Naive B cell (primary cell): ENCODE measurements at regions not wholly inside any gene's neighbourhood (a gene's known extent, or its start where the extent isn't known, plus 50 kb on each side); places are given as distances from the start of the nearest gene placed in this dataset.

ENCODE experiments used
- ATAC-seq, 2 donors: fragments of 150-1000 bp; cut with Tn5 transposase; 2 replicates each; pipeline ENCODE4 v1.10.0; 2021; ENCODE audit warnings: low read depth in 2 of 2, mild to moderate bottlenecking in 2 of 2, moderate library complexity in 2 of 2
- DNase-seq: peaks from one replicate; pipeline ENCODE4 v3.0.0; 2022
- H3K27ac Mint-ChIP-seq, 6 donors: one replicate each; pipeline ENCODE4 v1.8.0; 2020 to 2022; ENCODE audit warnings: mild to moderate bottlenecking in 6 of 6, mixed read lengths in 6 of 6, moderate library complexity in 5 of 6, inconsistent platforms in 2 of 6
- H3K27me3 Mint-ChIP-seq, 3 donors: one replicate each; pipeline ENCODE4 v1.8.0; 2021 to 2022; ENCODE audit warnings: mixed read lengths in 3 of 3, mild to moderate bottlenecking in 1 of 3
- H3K36me3 Mint-ChIP-seq, 2 donors: one replicate each; pipeline ENCODE4 v1.8.0; 2020 to 2022; ENCODE audit warnings: mixed read lengths in 2 of 2, inconsistent platforms in 1 of 2, mild to moderate bottlenecking in 1 of 2
- H3K4me1 Mint-ChIP-seq, 3 donors: one replicate each; pipeline ENCODE4 v1.8.0; 2020 to 2022; ENCODE audit warnings: mixed read lengths in 3 of 3, inconsistent platforms in 1 of 3, mild to moderate bottlenecking in 1 of 3, moderate library complexity in 1 of 3
- H3K4me3 Mint-ChIP-seq, 8 donors: one replicate each; pipeline ENCODE4 v1.8.0; 2020 to 2022; ENCODE audit warnings: mild to moderate bottlenecking in 8 of 8, mixed read lengths in 8 of 8, moderate library complexity in 8 of 8, inconsistent platforms in 2 of 8
- H3K9me3 Mint-ChIP-seq, 7 donors: one replicate each; pipeline ENCODE4 v1.8.0; 2020 to 2022; ENCODE audit warnings: mixed read lengths in 7 of 7, mild to moderate bottlenecking in 5 of 7, inconsistent platforms in 2 of 7, moderate library complexity in 1 of 7

DNA sequence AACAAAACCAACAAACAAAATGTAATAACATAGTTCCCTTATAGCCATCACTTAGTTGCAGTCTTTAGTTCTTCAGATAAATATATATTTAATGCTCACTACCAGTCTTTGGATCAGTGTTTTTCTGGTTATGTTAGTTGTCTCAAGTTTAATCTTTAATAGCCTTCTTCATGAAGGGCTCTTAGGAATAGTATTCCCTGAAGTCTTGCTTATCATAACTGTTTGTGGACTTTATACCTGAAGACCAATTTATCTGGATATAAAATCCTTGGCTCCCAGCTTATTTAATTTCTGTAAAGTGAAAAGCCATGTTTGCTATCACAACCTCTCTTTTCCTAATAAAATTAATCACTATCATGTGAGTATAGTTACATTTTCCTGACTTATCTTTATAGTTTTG, 379.7 kb downstream of the ARL6IP6 start:
- H3K4me1 Mint-ChIP-seq, result no peaks in the 10 kb centered on the region
- DNase-seq (no peak), ATAC-seq (no peak)
- no peaks in the 10 kb centered on the region for H3K27me3 Mint-ChIP-seq
- H3K36me3 Mint-ChIP-seq, result no peaks in the 10 kb centered on the region
- no peak overlapping the region for H3K4me3 Mint-ChIP-seq
- H3K27ac Mint-ChIP-seq, result no peak overlapping the region
- H3K9me3 Mint-ChIP-seq, result peaks cover 0 to 3% (median 0%) of the 10 kb centered on the region in 7 donors

GRCh38 chr2:153096272-153096671, 377.9 kb downstream of the ARL6IP6 start:
- H3K36me3 Mint-ChIP-seq, result no peaks in the 10 kb centered on the region
- no peak overlapping the region for H3K27ac Mint-ChIP-seq
- no peaks in the 10 kb centered on the region for H3K4me1 Mint-ChIP-seq
- no peak overlapping the region for H3K4me3 Mint-ChIP-seq
- no peak for ATAC-seq
- no peaks in the 10 kb centered on the region for H3K27me3 Mint-ChIP-seq
- no peak for DNase-seq
- peaks cover 0 to 8% (median 4%) of the 10 kb centered on the region in 7 donors for H3K9me3 Mint-ChIP-seq

- no peaks in the 10 kb centered on the region for H3K4me1 Mint-ChIP-seq
- no peak for ATAC-seq
- DNase-seq, result no peak
Measured at GRCh38 chr2:153091344-153091743, 372.9 kb downstream of the ARL6IP6 start.

GRCh38 chr2:153079315-153079714, 360.9 kb downstream of the ARL6IP6 start:
- DNase-seq, result no peak
- no peaks in the 10 kb centered on the region for H3K27me3 Mint-ChIP-seq
- no peak overlapping the region for H3K27ac Mint-ChIP-seq
- no peaks in the 10 kb centered on the region for H3K36me3 Mint-ChIP-seq
- H3K9me3 Mint-ChIP-seq, result peaks cover 0 to 3% (median 0%) of the 10 kb centered on the region in 7 donors
- no peaks in the 10 kb centered on the region for H3K4me1 Mint-ChIP-seq
- ATAC-seq, result no peak
- no peak overlapping the region for H3K4me3 Mint-ChIP-seq

More at GRCh38 chr2:153091344-153091743, 372.9 kb downstream of the ARL6IP6 start:
- no peak overlapping the region for H3K27ac Mint-ChIP-seq
- H3K4me3 Mint-ChIP-seq, result no peak overlapping the region
- peaks cover 0 to 12% (median 9%) of the 10 kb centered on the region in 7 donors for H3K9me3 Mint-ChIP-seq
- no peaks in the 10 kb centered on the region for H3K36me3 Mint-ChIP-seq
- no peaks in the 10 kb centered on the region for H3K27me3 Mint-ChIP-seq

- H3K9me3 Mint-ChIP-seq, result peaks cover 0 to 3% (median 0%) of the 10 kb centered on the region in 7 donors
- no peaks in the 10 kb centered on the region for H3K4me1 Mint-ChIP-seq
- ATAC-seq (no peak), DNase-seq (no peak)
- no peaks in the 10 kb centered on the region for H3K27me3 Mint-ChIP-seq
- no peak overlapping the region for H3K27ac Mint-ChIP-seq
- no peaks in the 10 kb centered on the region for H3K36me3 Mint-ChIP-seq
- no peak overlapping the region for H3K4me3 Mint-ChIP-seq
Measured at GRCh38 chr2:153077311-153077710, 358.9 kb downstream of the ARL6IP6 start.

DNA sequence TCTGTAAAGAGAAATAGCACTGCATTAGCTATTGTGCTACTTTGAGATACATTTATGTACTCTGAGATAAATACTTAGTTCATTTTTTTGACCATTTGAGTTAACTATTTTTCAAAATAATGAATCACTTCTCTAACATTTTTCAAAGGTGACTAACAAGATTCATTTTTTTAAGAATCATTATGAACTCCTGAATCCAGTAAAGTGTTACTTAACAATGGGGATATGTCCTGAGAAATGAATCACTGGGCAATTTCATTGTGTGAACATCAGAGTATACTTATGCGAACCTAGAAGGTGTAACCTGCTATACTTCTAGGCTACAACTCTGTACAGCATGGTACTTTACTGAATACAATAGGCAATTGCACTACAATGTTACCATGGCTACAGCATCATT, 355.8 kb downstream of the ARL6IP6 start:
- DNase-seq, result no peak
- H3K4me1 Mint-ChIP-seq, result no peaks in the 10 kb centered on the region
- no peak overlapping the region for H3K27ac Mint-ChIP-seq
- no peaks in the 10 kb centered on the region for H3K27me3 Mint-ChIP-seq
- H3K4me3 Mint-ChIP-seq, result no peak overlapping the region
- peaks cover 0 to 2% (median 0%) of the 10 kb centered on the region in 7 donors for H3K9me3 Mint-ChIP-seq
- ATAC-seq, result no peak
- H3K36me3 Mint-ChIP-seq, result no peaks in the 10 kb centered on the region

DNA sequence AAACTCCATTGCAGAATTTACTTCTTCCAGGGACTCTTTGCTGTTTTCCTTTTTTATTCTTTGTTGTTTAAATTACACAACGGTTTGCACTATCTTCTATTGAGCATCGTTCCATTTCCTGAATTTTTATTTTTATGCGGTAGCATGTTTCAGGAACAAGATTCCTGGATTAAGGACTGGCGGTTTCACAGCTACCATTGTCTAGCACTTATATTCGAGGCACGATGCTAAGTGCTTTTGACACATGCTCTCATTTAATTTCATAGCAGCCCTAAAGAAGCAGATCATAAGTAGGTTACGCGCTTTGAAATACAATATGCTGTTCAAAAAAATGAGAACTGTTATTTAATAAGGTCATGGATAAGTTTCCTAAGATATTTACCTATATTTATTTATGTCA, 354.4 kb downstream of the ARL6IP6 start:
- no peak overlapping the region for H3K4me3 Mint-ChIP-seq
- DNase-seq (no peak), ATAC-seq (no peak)
- no peaks in the 10 kb centered on the region for H3K4me1 Mint-ChIP-seq
- H3K27me3 Mint-ChIP-seq, result no peaks in the 10 kb centered on the region
- H3K27ac Mint-ChIP-seq, result no peak overlapping the region
- H3K9me3 Mint-ChIP-seq, result peaks cover 0 to 2% (median 0%) of the 10 kb centered on the region in 7 donors
- H3K36me3 Mint-ChIP-seq, result no peaks in the 10 kb centered on the region

DNA sequence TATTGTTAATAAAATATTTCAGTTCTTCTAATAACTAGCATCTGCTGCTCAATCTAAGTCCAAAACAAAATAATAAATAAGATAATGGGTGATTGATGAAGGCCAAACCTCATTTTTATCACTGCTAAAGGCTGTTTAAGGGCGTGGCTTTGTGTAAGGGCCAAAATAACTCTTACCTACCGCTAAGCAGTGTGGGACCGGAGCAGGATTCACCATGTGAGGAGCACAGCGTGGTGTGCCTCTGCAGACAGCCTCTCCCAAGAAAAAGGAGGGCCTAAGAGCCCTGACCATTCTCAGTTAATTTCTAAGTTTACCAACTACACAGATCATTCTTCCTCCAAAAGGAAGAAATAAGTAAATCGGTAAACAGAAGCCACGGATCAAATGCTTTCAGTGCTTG, 353.7 kb downstream of the ARL6IP6 start:
- H3K27me3 Mint-ChIP-seq, result no peaks in the 10 kb centered on the region
- H3K9me3 Mint-ChIP-seq, result peaks cover 0 to 2% (median 0%) of the 10 kb centered on the region in 7 donors

DNA sequence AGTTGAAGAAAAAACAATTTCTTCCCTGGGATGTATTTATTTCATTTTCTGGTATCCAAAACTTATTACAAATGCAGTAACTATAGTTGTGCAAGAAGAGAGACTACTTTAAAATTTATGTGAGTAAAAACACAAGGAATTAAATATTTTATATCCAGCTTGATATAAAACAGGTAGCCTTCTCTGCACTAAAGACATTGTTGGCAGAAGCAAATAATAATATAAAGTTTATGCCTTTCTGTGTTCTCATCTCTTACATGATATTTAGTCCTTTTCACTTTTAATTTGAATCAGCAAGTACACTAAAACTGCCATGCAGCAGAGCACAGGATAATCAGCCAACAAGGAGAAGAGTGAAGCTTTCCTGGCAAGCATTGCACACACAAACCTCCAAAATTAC, 352.7 kb downstream of the ARL6IP6 start:
- H3K4me3 Mint-ChIP-seq, result no peak overlapping the region
- DNase-seq, result no peak
- H3K27me3 Mint-ChIP-seq, result no peaks in the 10 kb centered on the region
- H3K36me3 Mint-ChIP-seq, result no peaks in the 10 kb centered on the region
- H3K27ac Mint-ChIP-seq, result no peak overlapping the region
- H3K4me1 Mint-ChIP-seq, result no peaks in the 10 kb centered on the region
- H3K9me3 Mint-ChIP-seq, result peaks cover 0 to 2% (median 0%) of the 10 kb centered on the region in 7 donors
- ATAC-seq, result no peak

More for the DNA sequence above, 353.7 kb downstream of the ARL6IP6 start:
- no peak overlapping the region for H3K4me3 Mint-ChIP-seq
- H3K36me3 Mint-ChIP-seq, result no peaks in the 10 kb centered on the region
- DNase-seq (no peak), ATAC-seq (no peak)
- H3K4me1 Mint-ChIP-seq, result no peaks in the 10 kb centered on the region
- no peak overlapping the region for H3K27ac Mint-ChIP-seq

DNA sequence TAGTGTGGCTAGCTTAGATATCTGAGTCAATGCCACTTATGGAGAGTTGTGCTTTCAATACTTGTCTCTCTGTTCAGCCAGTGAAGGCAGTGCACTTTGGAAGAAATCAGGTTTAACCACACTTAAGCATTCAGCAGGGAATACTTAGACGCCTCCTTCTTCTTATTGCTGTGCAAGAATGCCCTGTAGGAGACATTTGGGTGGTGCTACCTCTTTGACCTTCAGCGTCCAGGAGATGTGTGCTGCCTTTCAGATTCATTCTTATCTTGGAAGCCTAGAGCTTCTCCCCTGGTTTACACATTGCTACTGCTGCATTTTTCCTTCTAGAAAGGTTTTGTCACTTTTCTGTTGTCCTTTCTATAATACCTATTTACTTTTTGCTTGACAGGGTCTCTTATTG, 350.5 kb downstream of the ARL6IP6 start:
- peaks cover 0 to 4% (median 0%) of the 10 kb centered on the region in 7 donors for H3K9me3 Mint-ChIP-seq
- H3K27ac Mint-ChIP-seq, result no peak overlapping the region
- no peak for ATAC-seq
- no peaks in the 10 kb centered on the region for H3K4me1 Mint-ChIP-seq
- DNase-seq, result no peak
- no peaks in the 10 kb centered on the region for H3K27me3 Mint-ChIP-seq
- no peaks in the 10 kb centered on the region for H3K36me3 Mint-ChIP-seq
- H3K4me3 Mint-ChIP-seq, result no peak overlapping the region

GRCh38 chr2:153068052-153068451, 349.6 kb downstream of the ARL6IP6 start:
- Mint-ChIP-seq H3K4me3 (no peak overlapping the region), H3K36me3 (no peaks in the 10 kb centered on the region), H3K9me3 (peaks cover 0 to 4% (median 0%) of the 10 kb centered on the region in 7 donors), H3K27me3 (no peaks in the 10 kb centered on the region), H3K4me1 (no peaks in the 10 kb centered on the region), H3K27ac (no peak overlapping the region)
- ATAC-seq (no peak), DNase-seq (no peak)

- Mint-ChIP-seq H3K9me3 (peaks cover 0 to 4% (median 0%) of the 10 kb centered on the region in 7 donors), H3K27ac (no peak overlapping the region)
Measured at GRCh38 chr2:153059338-153060052, 341.1 kb downstream of the ARL6IP6 start.

GRCh38 chr2:153057743-153058142, 339.3 kb downstream of the ARL6IP6 start:
- Mint-ChIP-seq H3K4me3 (no peak overlapping the region), H3K27ac (no peak overlapping the region), H3K9me3 (no peaks in the 10 kb centered on the region), H3K27me3 (no peaks in the 10 kb centered on the region), H3K4me1 (no peaks in the 10 kb centered on the region), H3K36me3 (no peaks in the 10 kb centered on the region)
- DNase-seq (no peak), ATAC-seq (no peak)

More at GRCh38 chr2:153059338-153060052, 341.1 kb downstream of the ARL6IP6 start:
- ATAC-seq, result no peak
- Mint-ChIP-seq H3K36me3 (no peaks in the 10 kb centered on the region), H3K4me1 (no peaks in the 10 kb centered on the region), H3K4me3 (no peak overlapping the region), H3K27me3 (no peaks in the 10 kb centered on the region)
- DNase-seq, result no peak

GRCh38 chr2:153055182-153055581, 336.8 kb downstream of the ARL6IP6 start:
- no peak for ATAC-seq
- Mint-ChIP-seq H3K4me1 (no peaks in the 10 kb centered on the region), H3K36me3 (no peaks in the 10 kb centered on the region), H3K27me3 (no peaks in the 10 kb centered on the region), H3K4me3 (no peak overlapping the region), H3K27ac (no peak overlapping the region), H3K9me3 (peaks cover 0 to 1% (median 0%) of the 10 kb centered on the region in 7 donors)
- DNase-seq, result no peak
